ENCODE measurements at regions not wholly inside any gene's neighbourhood (a gene's known extent, or its start where the extent isn't known, plus 50 kb on each side); places are given as distances from the start of the nearest gene placed in this dataset.

DNA sequence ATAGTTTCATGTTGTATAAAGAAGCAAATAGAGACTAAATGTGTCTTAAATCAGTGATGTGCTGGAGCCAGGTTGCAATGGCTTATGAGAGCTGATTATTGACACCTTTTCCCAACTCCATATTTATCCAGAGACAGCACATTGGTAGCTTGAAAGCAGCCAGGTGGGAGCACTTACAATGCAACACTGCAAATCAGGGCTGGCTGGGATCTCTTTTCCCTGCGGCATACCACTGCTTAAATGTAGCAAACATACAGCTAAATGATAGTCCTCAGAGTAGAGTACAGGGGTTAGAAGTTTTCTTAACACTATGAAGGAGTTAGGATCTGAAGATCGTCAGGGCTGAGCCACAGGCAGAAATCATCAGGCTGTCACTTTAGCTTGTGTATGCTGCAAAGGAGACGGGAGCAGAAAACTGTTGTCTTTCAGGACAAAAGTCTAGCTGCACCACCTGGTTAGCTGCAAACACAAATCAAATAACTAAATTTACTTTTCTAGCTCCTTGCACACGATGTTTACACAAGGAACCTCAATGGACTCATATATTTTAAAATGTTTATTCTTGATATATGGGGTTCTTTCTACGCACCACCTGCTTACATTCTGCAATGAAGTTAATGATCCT is 527.3 kb downstream of the TLL1 start:
- TF ChIP-seq, protein P1, sequence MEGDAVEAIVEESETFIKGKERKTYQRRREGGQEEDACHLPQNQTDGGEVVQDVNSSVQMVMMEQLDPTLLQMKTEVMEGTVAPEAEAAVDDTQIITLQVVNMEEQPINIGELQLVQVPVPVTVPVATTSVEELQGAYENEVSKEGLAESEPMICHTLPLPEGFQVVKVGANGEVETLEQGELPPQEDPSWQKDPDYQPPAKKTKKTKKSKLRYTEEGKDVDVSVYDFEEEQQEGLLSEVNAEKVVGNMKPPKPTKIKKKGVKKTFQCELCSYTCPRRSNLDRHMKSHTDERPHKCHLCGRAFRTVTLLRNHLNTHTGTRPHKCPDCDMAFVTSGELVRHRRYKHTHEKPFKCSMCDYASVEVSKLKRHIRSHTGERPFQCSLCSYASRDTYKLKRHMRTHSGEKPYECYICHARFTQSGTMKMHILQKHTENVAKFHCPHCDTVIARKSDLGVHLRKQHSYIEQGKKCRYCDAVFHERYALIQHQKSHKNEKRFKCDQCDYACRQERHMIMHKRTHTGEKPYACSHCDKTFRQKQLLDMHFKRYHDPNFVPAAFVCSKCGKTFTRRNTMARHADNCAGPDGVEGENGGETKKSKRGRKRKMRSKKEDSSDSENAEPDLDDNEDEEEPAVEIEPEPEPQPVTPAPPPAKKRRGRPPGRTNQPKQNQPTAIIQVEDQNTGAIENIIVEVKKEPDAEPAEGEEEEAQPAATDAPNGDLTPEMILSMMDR (IDR thresholded peaks at IDR 0.05): no peak
- TF ChIP-seq, protein P2, sequence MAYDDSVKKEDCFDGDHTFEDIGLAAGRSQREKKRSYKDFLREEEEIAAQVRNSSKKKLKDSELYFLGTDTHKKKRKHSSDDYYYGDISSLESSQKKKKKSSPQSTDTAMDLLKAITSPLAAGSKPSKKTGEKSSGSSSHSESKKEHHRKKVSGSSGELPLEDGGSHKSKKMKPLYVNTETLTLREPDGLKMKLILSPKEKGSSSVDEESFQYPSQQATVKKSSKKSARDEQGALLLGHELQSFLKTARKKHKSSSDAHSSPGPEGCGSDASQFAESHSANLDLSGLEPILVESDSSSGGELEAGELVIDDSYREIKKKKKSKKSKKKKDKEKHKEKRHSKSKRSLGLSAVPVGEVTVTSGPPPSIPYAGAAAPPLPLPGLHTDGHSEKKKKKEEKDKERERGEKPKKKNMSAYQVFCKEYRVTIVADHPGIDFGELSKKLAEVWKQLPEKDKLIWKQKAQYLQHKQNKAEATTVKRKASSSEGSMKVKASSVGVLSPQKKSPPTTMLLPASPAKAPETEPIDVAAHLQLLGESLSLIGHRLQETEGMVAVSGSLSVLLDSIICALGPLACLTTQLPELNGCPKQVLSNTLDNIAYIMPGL (CRISPR knock-in tag; IDR thresholded peaks at IDR 0.05; ENCODE audit: borderline replicate concordance): no peak
- no peak for TF ChIP-seq POLR2A (IDR thresholded peaks at IDR 0.05; ENCODE audit: low read length)
